Retinal pigment epithelial cell (primary cell): ENCODE measurements at regions not wholly inside any gene's neighbourhood (a gene's known extent, or its start where the extent isn't known, plus 50 kb on each side); places are given as distances from the start of the nearest gene placed in this dataset.

ENCODE experiments used
- DNase-seq: peaks from one replicate; pipeline ENCODE4 v3.0.0-alpha.2; 2010; ENCODE audit warnings: low read depth
- H3K4me3 ChIP-seq: 2 replicates; pipeline ENCODE4 v1.5.1; 2011; ENCODE audit warnings: mild to moderate bottlenecking, low read length, control low read depth, moderate library complexity
- TF ChIP-seq, protein P1 (sequence below): conservative IDR thresholded peaks from 2 replicates; pipeline ENCODE4 v1.5.1; 2011; ENCODE audit warnings: low read depth, low read length, control low read depth, inconsistent platforms

GRCh38 chr12:84627593-84627992 is 285.0 kb downstream of the SLC6A15 start:
- no peak overlapping the region for H3K4me3 ChIP-seq
- TF ChIP-seq, protein P1, sequence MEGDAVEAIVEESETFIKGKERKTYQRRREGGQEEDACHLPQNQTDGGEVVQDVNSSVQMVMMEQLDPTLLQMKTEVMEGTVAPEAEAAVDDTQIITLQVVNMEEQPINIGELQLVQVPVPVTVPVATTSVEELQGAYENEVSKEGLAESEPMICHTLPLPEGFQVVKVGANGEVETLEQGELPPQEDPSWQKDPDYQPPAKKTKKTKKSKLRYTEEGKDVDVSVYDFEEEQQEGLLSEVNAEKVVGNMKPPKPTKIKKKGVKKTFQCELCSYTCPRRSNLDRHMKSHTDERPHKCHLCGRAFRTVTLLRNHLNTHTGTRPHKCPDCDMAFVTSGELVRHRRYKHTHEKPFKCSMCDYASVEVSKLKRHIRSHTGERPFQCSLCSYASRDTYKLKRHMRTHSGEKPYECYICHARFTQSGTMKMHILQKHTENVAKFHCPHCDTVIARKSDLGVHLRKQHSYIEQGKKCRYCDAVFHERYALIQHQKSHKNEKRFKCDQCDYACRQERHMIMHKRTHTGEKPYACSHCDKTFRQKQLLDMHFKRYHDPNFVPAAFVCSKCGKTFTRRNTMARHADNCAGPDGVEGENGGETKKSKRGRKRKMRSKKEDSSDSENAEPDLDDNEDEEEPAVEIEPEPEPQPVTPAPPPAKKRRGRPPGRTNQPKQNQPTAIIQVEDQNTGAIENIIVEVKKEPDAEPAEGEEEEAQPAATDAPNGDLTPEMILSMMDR = no peak
- no peak for DNase-seq

DNA sequence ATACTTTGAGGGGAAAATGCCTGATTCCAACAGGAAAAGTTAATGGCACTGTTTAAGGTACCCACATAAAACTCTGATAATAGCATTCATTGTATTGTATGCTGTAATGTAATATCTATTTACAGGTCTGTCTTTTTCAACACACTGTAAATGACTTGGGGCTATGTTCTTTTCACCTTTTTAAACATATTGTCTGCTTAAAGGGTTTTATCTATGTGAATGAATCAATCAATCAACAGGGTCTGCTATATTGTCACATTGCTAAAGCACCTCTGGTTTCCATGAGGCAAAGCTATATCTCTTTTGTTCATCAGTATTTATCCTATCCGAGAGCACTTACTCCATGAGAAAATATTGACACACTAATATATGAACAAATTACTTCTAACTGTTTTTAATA is 288.0 kb downstream of the SLC6A15 start:
- DNase-seq = no peak
- TF ChIP-seq, protein P1 = no peak
- H3K4me3 ChIP-seq = no peak overlapping the region

DNA sequence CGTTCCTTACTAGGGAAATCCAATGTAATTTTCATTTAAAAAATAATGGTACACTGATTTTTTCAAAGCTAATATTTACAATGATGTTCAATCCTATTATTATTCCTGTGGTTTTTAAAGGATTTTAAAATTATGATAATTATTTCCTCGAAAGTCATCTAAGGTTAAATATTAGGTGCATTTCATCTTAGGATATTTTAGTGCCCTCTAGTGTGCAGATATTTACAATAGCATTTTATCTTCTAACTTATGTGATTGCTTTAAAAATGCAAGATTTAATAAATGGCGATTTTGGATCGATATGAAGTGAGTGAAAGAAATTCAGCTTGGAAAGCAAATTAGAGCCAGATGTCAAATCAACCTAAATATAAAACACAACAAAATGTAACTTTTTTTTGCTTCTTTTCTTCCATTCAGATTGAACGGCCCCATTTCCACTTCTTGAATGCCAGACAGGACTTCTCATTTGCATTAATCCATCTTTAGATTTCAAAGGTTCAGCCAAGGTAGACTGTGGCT is 293.5 kb downstream of the SLC6A15 start:
- TF ChIP-seq, protein P1 = peak; percentile 20
- no peak for DNase-seq
- H3K4me3 ChIP-seq = no peak overlapping the region

- TF ChIP-seq, protein P1 = no peak
- DNase-seq = no peak
- H3K4me3 ChIP-seq = no peak overlapping the region
Observed at GRCh38 chr12:84607170-84607819, 305.3 kb downstream of the SLC6A15 start.

GRCh38 chr12:84605983-84606382 is 306.6 kb downstream of the SLC6A15 start:
- TF ChIP-seq, protein P1 = no peak

GRCh38 chr12:84604551-84604950 is 308.0 kb downstream of the SLC6A15 start:
- DNase-seq = no peak
- H3K4me3 ChIP-seq = no peak overlapping the region
- TF ChIP-seq, protein P1 = no peak

More at GRCh38 chr12:84605983-84606382, 306.6 kb downstream of the SLC6A15 start:
- no peak overlapping the region for H3K4me3 ChIP-seq
- no peak for DNase-seq
